M059J (cell line): ENCODE measurements at regions not wholly inside any gene's neighbourhood (a gene's known extent, or its start where the extent isn't known, plus 50 kb on each side); places are given as distances from the start of the nearest gene placed in this dataset.

Source experiments
- DNase-seq: peaks from one replicate; pipeline ENCODE4 v3.0.0-alpha.2; 2012; ENCODE audit warnings: low read depth

DNA sequence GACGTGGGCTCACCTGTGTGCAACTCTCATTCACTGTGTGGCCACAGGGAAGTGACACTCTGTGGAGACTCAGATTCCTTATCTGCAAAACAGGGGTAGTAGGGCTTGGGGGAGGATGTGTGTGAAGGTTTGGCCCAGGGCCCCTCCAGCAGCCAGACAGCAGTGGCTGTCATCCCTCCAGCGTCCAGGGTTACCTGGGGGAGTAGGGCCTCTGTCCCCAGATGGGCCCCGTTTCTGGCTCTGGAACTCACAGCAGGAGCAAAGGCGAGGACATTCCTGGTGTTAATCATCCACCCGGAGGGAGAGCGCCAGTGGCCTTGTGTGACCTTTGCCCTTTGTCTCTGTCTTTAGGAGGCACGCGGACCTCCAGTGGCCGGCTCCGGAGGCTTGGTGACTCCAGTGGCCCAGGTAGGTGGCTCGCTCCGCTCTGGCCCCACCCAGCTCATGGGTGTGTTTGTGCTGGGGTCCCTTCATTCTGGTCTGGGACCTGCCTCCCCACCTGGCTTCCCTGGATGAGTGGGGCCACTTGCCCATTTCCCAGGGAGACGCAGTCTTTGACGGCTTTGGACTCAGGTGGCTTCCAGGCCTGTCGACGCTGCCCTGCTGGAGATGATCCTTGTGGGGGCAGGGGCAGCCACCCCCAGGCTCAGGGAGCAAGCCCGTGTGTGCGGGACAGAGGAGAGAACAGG lies 166.2 kb downstream of the SEC14L1 start:
- DNase-seq, result no peak

DNA sequence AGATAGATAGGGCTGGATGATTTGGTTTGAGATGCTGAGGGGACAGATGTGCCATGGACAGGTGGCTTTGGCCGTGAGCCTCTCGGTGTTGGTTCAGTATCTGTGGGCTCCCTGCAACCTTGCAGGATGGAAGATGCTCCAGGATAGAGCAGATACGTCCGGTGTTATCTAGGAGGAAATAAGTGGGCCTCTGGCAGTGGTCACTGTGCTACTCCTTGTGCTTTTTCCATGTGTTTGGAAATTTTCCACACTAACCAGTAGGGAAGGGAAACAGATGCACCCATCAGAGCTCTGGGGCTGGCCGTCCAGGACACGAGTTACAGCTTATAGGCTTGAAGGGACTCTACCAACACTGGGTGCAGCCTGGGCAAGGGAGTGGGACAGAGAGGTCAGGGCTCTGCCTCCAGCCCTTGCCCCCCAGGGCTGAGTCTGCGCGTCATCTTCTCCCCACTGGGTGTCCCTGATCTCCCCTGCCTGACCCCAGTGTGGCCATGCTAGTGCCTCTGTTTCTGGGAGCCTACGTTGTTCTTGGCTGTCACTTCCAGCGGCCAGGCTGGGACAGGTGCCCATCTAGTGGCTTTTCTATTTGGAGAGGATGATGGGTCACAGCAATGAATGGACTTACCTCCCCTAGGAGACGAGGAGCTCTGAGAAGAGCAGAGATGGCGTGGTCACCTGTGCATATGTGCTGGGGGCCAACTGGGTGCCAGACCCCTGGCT lies 166.9 kb downstream of the SEC14L1 start:
- no peak for DNase-seq

DNA sequence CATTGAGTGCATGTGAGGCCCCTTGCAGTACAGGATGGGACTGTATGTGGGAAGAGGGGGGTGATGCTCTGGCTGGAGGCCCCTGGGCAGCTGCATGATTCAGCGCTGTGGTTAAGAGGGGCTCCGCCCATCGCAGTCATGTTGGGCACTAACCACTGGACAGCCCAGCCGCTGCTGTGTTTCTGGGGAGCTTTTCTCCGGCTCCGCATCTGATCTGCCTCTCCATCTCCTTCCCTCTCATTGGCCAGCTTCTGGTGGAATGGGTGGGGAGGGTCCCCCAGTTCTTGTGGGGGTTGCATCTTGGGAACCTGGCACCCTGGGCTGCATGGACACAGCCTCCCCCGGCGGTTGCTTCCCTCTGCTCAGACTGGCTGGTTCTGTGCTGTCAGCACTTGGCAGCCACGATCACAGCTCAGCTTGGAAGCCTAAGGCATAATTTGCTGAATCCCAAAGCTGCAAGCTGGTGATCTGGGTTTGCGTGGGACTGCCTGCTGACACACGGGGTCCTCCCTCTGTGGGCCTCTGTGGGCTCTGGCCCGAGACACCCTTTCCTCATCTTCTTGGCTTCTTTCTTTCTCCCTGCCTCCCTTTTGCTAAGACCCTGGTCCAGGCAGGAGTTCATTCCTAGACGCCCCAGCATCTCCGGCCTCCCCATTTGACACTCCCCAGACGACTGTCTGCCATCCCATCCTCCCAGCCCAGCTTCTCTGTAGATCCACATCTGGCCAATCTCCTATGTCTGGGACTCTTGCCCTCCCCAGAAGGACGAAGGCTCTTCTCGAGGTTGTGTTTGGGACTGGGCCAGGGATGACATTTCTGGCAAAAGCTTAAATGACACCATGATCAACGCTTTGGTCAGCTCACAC lies 168.3 kb downstream of the SEC14L1 start:
- peak; percentile 70 for DNase-seq

DNA sequence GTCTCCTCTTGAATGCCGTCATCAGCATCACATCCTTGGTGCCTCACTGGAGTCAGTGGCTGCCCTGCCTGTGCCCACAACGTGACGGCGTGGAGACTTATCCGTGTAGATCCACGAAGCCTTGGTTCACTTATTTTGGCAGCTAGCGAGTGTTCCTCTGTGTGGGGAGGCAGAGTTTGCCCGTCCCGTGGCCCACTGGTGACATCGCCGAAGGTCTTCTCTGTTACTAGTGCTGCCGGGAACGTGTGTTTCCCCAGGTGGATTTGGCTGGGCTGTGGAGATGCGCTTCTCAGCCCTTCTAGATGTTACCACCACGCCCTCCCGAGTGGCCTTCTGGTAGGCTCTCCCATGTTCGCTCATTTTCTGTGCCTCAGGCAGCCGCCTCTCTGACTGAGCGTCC lies 169.6 kb downstream of the SEC14L1 start:
- no peak for DNase-seq

DNA sequence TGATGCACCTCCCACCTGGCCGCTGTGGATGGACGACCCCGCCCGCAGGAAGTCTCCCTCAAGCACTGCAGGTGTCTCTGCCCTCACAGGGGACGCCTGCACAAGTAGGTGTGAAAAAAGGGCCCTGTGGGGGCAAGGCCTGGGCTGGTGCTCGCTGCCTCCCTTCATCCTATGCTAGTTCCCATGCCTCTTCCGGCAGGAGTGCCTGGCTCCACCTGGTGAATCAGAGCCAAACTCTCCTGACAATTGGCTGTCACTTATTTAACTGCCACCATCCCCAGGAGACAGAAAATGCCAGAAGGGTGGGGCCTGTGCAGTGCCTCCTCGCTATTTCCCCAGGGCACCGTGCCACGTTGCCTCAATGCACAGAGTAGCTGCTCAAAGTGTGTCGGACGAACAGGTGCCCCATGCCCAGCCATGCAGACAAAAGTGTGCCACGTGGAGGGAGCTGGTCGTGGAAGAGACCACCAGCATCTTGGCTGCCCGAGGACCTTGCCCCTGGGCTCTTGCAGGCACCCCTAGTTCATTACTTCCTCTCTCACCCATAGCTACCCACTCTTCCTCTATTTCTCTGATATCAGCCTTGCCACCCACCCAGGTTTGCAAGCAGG lies 170.7 kb downstream of the SEC14L1 start:
- no peak for DNase-seq

DNA sequence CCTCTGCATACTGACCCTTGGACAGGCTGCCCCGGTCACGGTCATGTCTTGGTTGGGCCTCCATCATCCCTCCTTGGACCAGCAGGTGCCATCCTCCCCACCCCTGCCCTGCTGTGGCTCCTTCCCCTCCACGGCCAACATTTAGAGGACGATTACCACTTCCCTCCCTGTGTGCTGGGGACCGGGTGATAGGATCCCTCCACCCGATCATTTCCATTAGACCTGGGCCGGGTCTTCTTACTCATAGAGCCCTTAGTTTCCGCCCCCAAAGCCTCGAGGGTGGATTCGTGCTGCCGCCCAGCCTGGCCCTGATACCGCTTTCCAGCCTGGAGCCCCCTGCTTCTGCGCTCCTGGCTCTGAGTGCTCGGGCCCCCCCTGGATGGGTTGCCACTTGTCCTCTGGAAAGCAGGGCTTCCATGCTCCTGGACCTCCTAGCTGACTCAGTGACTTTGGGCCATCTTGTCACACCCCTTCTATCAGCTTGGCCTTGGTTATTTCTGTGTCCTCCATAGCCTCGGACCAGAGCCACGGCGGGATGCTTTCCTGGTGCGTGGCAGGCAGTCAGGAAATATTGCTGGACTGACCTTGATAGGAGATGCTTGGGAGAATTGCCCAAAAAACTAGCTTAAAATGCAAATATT lies 171.4 kb downstream of the SEC14L1 start:
- DNase-seq, result no peak

DNA sequence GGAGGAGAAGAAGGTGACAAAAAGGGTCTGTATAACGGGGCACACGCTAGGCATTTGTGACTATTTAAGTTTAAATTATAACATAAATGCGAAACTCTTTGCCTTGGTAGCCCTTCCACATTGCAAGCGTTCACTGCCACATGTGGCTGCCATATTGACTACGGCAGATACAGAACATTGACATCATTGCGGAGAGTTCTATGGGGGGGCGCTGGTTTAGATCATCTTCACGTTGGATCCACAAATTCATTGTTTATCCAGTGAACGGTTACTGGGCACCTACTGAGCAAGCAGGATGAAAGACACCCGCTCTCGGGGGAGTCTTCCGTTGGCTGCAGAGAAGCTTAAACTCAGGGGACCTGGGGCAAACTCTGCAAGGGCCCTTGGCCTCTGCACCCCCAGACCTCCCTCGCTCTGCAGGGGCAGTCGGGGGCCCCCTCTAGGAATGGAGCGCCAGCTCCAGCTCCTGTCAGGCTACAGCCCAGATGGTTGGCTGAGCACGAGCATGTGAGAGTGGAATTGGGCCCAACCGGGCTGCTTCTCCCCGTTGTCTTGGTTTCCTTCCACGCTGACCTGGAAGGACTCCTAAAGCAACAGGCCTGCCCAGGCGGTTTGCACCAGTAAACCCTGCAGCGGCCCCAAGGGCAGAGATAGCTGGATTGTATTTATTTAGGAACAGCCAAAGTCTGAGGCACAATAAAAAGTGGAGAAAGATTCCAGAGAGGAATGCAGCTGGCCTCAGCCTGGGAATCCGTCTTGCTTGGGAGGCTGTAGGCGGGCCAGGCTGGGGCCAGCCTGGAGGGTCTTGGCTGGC lies 172.2 kb downstream of the SEC14L1 start:
- DNase-seq, result peak; percentile 67

DNA sequence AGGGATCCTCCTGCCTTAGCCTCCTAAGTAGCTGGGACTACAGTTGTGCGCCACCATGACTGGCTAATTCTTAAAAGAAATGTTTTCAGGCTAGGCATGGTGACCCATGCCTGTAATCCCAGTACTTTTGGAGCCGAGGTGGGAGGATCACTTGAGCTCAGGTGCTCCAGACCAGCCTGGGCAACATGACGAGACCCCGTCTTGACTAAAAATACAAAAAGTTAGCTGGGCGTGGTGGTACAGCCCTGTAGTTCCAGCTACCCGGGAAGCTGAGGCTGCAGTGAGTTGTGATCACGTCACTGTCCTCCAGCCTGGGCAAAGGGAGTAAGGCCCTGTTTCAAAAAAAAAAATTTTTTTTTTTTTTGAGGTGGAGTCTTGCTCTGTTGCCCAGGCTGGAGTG lies 173.1 kb downstream of the SEC14L1 start:
- DNase-seq, result no peak

DNA sequence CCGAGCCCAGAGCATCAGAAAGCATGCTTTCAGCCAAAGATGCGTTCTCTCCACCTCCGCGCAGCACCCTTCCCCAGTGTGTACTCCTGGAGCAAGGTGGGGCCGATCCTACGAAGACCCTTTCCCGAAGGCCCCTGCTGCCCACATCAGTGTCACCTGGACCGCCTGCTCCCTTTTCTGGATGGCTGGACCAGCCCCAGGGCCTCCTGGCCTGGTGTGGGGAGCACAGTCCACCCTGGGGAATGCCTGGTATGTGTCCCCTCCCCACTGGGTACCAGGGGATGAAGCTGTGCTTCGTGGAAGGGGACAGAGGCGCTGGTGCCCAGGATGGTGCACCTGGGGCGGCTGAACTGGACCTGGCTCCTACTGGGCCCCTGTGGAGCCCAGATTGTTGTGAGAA lies 173.8 kb downstream of the SEC14L1 start:
- no peak for DNase-seq

DNA sequence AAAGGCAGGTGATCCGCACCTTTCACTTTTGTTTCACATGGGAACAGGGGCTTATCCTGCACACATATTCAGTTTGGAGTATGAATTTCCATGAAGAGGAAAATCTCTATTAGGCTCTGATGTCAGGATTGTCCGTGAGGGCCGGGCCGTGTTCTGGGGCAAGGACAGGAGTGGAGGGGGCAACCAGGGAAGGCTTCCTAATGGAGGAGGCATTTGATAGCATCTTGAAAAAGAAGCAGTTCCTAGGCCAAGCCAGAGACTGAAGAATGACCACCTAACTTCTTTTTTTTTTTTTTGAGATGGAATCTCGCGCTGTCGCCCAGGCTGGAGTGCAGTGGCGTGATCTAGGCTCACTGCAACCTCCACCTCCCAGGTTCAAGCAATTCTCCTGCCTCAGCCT lies 174.2 kb downstream of the SEC14L1 start:
- DNase-seq, result no peak

DNA sequence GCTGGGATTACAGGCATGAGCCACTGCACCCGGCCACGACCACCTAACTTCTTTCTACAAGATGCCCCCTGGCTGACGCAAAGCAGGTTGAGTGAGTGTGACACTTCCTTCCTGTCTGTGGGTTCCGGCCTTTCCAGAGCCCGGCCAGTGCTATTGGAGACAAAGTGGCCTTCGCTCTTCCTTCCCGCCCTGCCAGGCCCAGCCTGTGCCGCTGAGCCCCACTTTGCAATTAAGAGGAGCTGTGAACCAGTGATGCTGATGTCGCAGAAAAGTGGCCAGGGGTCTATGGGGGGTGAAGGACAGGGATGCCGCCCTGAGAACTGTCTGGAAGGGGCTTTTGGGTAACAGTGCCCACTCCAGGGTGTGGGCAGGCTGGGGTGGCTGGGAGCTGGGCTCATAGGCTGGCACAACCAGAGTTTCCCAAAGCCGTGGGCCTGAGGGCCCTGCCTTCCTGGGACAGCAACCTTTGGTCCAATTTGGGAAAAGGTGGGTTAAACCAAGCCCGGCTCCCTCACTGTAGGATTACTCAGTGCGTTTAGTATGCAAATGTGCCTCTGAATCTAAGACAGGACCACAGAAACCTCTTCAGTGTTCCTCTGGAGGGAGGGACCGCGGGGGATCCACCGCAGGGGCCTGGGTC lies 174.9 kb downstream of the SEC14L1 start:
- DNase-seq, result no peak

DNA sequence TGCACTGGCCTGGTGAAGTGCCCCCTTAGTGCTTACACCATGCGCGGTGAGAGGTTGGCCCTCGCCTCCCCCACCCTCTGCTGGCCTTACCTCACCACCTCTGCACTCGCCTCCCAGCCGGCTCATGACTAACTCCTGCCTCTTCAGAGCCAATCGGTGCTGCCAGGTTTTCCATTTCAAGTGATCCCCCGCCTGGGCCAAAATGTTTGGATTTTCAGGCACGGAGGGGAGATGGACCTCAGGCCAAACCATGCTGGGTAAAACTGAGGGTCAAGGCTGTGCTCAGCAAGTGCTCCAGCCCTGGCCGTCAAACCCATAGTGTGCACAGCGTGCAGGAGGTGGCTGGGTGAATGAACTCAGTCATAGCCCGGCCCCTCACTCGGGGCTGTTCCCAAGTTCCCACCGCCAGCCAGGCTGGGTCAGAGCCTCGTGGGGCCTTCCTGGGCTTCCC lies 175.4 kb downstream of the SEC14L1 start:
- peak; percentile 83 for DNase-seq

DNA sequence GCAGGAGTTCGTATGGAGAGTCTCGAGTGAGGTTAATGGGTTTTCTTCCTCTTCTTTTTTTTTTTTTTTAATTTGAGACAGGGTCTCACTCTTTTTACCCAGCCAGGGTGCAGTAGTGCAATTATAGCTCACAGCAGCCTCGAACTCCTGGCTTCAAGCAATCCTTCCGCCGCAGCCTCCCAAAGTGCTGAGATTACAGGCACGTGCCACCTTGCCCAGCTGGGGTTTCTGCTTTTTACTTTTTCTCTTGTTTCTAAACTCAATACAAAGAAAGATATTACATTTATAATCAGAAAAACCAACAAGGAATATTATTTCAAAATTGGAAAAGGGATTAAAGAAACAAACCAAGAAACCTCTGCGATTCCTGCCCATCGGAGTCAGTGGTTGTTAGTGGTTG lies 175.9 kb downstream of the SEC14L1 start:
- DNase-seq, result no peak

DNA sequence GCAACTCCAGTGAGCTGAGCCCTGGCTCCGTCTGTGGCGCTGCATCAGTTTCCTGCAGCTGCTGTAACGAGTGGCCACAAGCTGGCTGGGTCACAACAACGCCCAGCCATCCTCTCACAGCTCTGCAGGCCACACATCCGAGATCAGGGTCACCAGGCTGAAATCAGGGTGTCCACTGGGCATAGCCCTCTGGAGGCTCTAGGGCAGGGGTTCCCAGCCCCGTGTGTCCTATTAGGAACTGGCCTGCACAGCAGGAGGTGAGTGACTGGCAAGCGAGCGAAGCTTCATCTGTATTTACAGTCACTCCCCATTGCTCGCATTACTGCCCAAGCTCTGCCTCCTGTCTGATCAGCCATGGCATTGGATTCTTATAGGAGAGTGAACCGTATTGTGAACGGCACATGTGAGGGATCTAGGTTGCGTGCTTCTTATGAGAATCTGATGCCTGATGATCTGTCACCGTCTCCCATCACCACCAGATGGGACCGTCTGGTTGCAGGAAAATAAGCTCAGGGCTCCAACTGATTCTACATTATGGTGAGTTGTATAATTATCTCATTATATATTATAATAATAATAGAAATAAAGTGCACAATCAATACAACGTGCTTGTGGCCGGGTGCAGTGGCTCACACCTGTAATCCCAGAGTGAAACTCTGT lies 176.5 kb downstream of the SEC14L1 start:
- DNase-seq, result no peak

DNA sequence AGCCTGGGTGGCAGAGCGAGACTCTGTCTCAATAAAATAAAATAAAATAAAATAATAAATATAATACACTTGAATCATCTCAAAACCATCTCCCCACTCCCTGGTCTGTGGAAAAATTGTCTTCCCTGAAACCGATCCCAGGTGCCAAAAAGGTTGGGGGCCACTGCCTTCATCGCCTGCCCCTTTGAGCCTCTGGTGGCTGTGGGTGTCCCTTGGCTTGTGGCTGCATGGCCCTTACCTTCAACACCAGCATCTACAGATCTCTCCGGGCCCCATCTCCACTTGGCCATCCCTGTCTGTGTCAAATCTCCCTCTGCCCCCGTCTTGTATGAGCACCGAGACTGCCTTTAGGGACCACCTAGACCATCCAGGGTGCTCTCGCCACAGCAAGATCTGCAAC lies 177.3 kb downstream of the SEC14L1 start:
- no peak for DNase-seq

DNA sequence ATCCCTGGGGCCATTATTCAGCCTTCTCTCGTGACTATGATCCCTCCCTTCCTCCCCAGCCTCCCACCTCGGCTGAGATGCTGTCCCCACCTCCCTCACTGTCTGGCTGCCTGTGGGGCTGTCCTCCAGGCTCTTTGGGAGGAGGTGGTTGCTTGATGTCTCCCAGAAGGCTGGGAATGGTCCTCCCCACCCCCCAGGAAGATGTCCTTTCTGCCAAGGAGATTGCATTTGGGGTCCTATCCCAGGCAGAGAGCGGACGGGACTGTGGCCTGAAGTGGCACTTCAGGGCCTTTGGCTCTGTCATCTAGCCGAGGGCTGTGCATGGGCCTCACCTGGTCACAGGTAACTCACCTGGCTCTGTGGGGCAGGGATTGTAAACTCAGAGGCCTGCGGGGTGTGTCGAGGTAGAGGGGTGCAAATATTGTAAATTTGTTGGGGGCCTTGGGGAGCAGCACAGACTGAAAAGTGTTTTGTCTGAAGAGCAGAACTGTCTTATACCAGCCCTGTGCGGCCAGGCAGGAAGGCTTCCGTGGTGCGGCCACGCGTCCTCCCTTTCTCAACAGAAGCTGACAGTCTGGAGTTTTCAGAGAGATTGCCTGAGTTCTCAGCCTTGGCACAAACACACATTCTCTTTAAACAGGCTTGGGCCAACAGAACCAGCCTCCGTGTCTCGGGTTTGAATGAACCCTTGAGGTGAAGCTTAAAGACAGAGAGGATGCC lies 177.9 kb downstream of the SEC14L1 start:
- no peak for DNase-seq

DNA sequence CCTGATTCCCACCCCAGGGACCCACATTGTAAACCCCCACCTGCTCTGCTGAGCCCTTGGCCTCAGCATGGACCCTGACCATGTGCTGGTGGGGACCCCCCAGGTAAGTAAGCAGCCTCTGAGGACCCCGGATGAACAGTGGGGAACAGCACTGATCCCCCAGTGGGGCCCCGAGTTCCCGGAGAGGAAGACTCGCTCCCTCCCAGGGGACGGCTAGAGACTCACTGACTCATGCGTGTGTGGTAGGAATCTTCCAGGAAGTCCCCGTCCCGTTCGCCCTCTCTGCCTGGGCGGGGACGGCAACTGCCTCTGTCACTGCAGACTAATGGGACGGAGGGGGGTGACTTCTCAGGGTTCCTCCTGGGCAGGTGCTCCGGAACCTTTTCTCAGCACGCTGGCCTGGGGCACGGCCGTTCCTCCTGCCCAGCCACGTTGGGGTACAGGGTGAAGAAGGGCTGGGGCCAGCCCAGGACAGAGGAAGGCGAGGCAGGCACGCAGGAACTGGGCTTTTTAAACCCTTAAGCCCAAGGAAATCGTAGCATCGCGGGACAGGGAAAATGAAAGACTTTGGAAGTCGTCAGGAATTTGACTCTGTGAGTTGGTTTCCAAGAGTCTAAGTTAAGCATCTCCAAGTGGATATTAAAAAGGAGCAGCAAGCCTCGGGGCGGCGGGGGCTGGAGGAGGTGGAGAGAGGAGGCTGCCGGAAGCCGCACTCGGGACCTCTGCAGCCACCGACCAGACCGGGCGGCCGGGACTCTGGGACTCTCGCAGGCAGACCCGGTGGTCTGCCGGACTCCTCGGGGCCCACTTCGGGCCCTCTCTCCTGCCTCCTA lies 178.7 kb downstream of the SEC14L1 start:
- DNase-seq, result peak; percentile 94

DNA sequence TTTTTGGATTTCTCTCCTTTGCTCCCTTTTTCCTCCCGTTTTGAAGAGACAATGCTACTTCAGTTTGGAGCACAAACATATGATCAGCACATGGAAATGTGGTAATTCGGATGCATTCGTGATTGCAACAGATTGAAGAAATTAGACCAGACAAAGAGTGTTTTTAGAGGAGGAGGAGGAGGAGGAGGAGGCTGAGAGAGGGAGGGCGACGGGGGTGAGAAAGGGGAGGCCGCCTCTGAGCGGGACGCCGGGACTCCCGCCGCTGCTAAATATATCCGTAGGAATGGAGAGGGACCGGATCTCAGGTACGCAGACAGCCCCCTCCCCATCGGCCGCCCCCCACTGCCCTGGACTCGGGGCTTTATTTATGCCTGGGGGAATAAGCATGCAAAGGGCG lies 179.3 kb downstream of the SEC14L1 start:
- no peak for DNase-seq
